HEK293 (cell line): ENCODE measurements at regions not wholly inside any gene's neighbourhood (a gene's known extent, or its start where the extent isn't known, plus 50 kb on each side); places are given as distances from the start of the nearest gene placed in this dataset.

Source experiments
- BCL11A ChIP-seq: fragments of 450-650 bp; formaldehyde crosslinking; IDR thresholded peaks from 2 replicates; pipeline ENCODE4 v1.5.1; 2016; ENCODE audit warnings: low read depth, missing biosample characterization, missing genetic modification characterization
- HOXA7 ChIP-seq: sonication (generic); formaldehyde crosslinking; IDR thresholded peaks from 2 replicates; pipeline ENCODE4 v1.8.1; 2022; ENCODE audit warnings: missing genetic modification reagents, borderline replicate concordance
- IKZF3 ChIP-seq: fragments of 450-650 bp; IDR thresholded peaks from 2 replicates; pipeline ENCODE4 v1.5.0; 2018; ENCODE audit warnings: missing biosample characterization, mild to moderate bottlenecking, missing genetic modification characterization, moderate library complexity
- KLF9 ChIP-seq: fragments of 450-650 bp; formaldehyde crosslinking; IDR thresholded peaks from 2 replicates; pipeline ENCODE4 v1.5.1; 2016; ENCODE audit warnings: missing biosample characterization, missing genetic modification characterization, low read depth
- MEIS1 ChIP-seq: sonication (generic); formaldehyde crosslinking; IDR thresholded peaks from 2 replicates; pipeline ENCODE4 v1.8.1; 2022; ENCODE audit warnings: missing genetic modification reagents, mild to moderate bottlenecking, borderline replicate concordance
- PBX3 ChIP-seq: sonication (generic); formaldehyde crosslinking; IDR thresholded peaks from 2 replicates; pipeline ENCODE4 v1.8.1; 2022; ENCODE audit warnings: mild to moderate bottlenecking, moderate library complexity, missing genetic modification reagents
- TRIM28 ChIP-seq: IDR thresholded peaks from 2 replicates; pipeline ENCODE4 v1.6.1; 2011; ENCODE audit warnings: low read length, control low read depth, borderline replicate concordance
- ZBTB1 ChIP-seq: fragments of 450-650 bp; formaldehyde crosslinking; IDR thresholded peaks from 2 replicates; pipeline ENCODE4 v1.5.1; 2016; ENCODE audit warnings: missing biosample characterization, missing genetic modification characterization
- ZFP69B ChIP-seq: fragments of 450-650 bp; formaldehyde crosslinking; IDR thresholded peaks from 2 replicates; pipeline ENCODE4 v1.5.1; 2016; ENCODE audit warnings: missing biosample characterization, missing genetic modification characterization
- ZNF138 ChIP-seq: fragments of 450-650 bp; formaldehyde crosslinking; IDR thresholded peaks from 2 replicates; pipeline ENCODE4 v1.5.1; 2016; ENCODE audit warnings: missing biosample characterization, missing genetic modification characterization, borderline replicate concordance
- ZNF140 ChIP-seq: fragments of 450-650 bp; formaldehyde crosslinking; IDR thresholded peaks from 2 replicates; pipeline ENCODE4 v1.5.1; 2016; ENCODE audit warnings: missing biosample characterization, missing genetic modification characterization
- ZNF16 ChIP-seq: fragments of 450-650 bp; formaldehyde crosslinking; IDR thresholded peaks from 2 replicates; pipeline ENCODE4 v1.5.1; 2016; ENCODE audit warnings: low read depth, missing biosample characterization, missing genetic modification characterization
- ZNF175 ChIP-seq: fragments of 450-650 bp; formaldehyde crosslinking; IDR thresholded peaks from 2 replicates; pipeline ENCODE4 v1.5.1; 2016; ENCODE audit warnings: missing biosample characterization, missing genetic modification characterization
- ZNF2 ChIP-seq: fragments of 450-650 bp; formaldehyde crosslinking; IDR thresholded peaks from 2 replicates; pipeline ENCODE4 v1.5.1; 2016; ENCODE audit warnings: missing biosample characterization, missing genetic modification characterization
- ZNF23 ChIP-seq: fragments of 450-650 bp; formaldehyde crosslinking; IDR thresholded peaks from 2 replicates; pipeline ENCODE4 v1.5.1; 2016; ENCODE audit warnings: missing biosample characterization, missing genetic modification characterization, borderline replicate concordance
- ZNF26 ChIP-seq: fragments of 450-650 bp; formaldehyde crosslinking; IDR thresholded peaks from 2 replicates; pipeline ENCODE4 v1.5.1; 2016; ENCODE audit warnings: missing biosample characterization, missing genetic modification characterization
- ZNF394 ChIP-seq: fragments of 450-650 bp; formaldehyde crosslinking; IDR thresholded peaks from 2 replicates; pipeline ENCODE4 v1.5.1; 2016; ENCODE audit warnings: missing biosample characterization, missing genetic modification characterization, mild to moderate bottlenecking, moderate library complexity, borderline replicate concordance
- ZNF514 ChIP-seq: fragments of 450-650 bp; formaldehyde crosslinking; IDR thresholded peaks from 2 replicates; pipeline ENCODE4 v1.5.1; 2016; ENCODE audit warnings: missing biosample characterization, missing genetic modification characterization
- ZNF521 ChIP-seq: fragments of 450-650 bp; formaldehyde crosslinking; IDR thresholded peaks from 2 replicates; pipeline ENCODE4 v1.5.1; 2017; ENCODE audit warnings: missing biosample characterization, mild to moderate bottlenecking, missing genetic modification characterization
- ZNF596 ChIP-seq: fragments of 450-650 bp; IDR thresholded peaks from 2 replicates; pipeline ENCODE4 v1.5.0; 2018; ENCODE audit warnings: missing biosample characterization, mild to moderate bottlenecking, missing genetic modification characterization, moderate library complexity
- ZNF610 ChIP-seq: fragments of 450-650 bp; formaldehyde crosslinking; IDR thresholded peaks from 2 replicates; pipeline ENCODE4 v1.5.1; 2016; ENCODE audit warnings: missing biosample characterization, missing genetic modification characterization, borderline replicate concordance
- ZNF624 ChIP-seq: fragments of 450-650 bp; formaldehyde crosslinking; IDR thresholded peaks from 2 replicates; pipeline ENCODE4 v1.5.1; 2017; ENCODE audit warnings: missing biosample characterization, missing genetic modification characterization
- ZNF677 ChIP-seq: fragments of 450-650 bp; IDR thresholded peaks from 2 replicates; pipeline ENCODE4 v1.5.0; 2018; ENCODE audit warnings: missing biosample characterization, mild to moderate bottlenecking, missing genetic modification characterization, moderate library complexity
- ZNF707 ChIP-seq: fragments of 450-650 bp; formaldehyde crosslinking; IDR thresholded peaks from 2 replicates; pipeline ENCODE4 v1.5.1; 2016; ENCODE audit warnings: missing biosample characterization, missing genetic modification characterization
- ZNF76 ChIP-seq: fragments of 450-650 bp; formaldehyde crosslinking; IDR thresholded peaks from 2 replicates; pipeline ENCODE4; 2016; ENCODE audit warnings: low read depth, missing biosample characterization, missing genetic modification characterization, borderline replicate concordance
- ZSCAN30 ChIP-seq: fragments of 450-650 bp; IDR thresholded peaks from 2 replicates; pipeline ENCODE4 v1.5.1; 2018; ENCODE audit warnings: missing biosample characterization, mild to moderate bottlenecking, missing genetic modification characterization, moderate library complexity
- ZSCAN4 ChIP-seq: fragments of 450-650 bp; formaldehyde crosslinking; IDR thresholded peaks from 2 replicates; pipeline ENCODE4 v1.5.1; 2017; ENCODE audit warnings: missing biosample characterization, missing genetic modification characterization
- TF ChIP-seq, protein P1 (sequence below): fragments of 450-650 bp; formaldehyde crosslinking; IDR thresholded peaks from 2 replicates; pipeline ENCODE4; 2016; ENCODE audit warnings: missing biosample characterization, missing genetic modification characterization
- TF ChIP-seq, protein P2 (sequence below): fragments of 450-650 bp; formaldehyde crosslinking; conservative IDR thresholded peaks from 2 replicates; pipeline ENCODE4 v1.5.1; 2016; ENCODE audit warnings: low read depth, missing biosample characterization, missing genetic modification characterization
- TF ChIP-seq, protein P3 (sequence below): fragments of 450-650 bp; formaldehyde crosslinking; IDR thresholded peaks from 2 replicates; pipeline ENCODE4 v1.5.1; 2016; ENCODE audit warnings: missing biosample characterization, missing genetic modification characterization

GRCh38 chr6:21753241-21754108 is 159.9 kb downstream of the SOX4 start (continued):
- TF ChIP-seq TRIM28: peak; percentile 89
- no peak for TF ChIP-seq ZNF707 (tag by site-specific recombination)
- TF ChIP-seq MEIS1 (CRISPR knock-in tag): no peak
- no peak for TF ChIP-seq ZNF610 (tag by site-specific recombination)
- no peak for TF ChIP-seq KLF9 (tag by site-specific recombination)
- no peak for TF ChIP-seq ZNF175 (tag by site-specific recombination)
- TF ChIP-seq ZNF521 (tag by site-specific recombination): no peak
- no peak for TF ChIP-seq ZBTB1 (tag by site-specific recombination)
- TF ChIP-seq ZSCAN4 (tag by site-specific recombination): no peak
- no peak for TF ChIP-seq ZNF16 (tag by site-specific recombination)
- TF ChIP-seq, protein P1, sequence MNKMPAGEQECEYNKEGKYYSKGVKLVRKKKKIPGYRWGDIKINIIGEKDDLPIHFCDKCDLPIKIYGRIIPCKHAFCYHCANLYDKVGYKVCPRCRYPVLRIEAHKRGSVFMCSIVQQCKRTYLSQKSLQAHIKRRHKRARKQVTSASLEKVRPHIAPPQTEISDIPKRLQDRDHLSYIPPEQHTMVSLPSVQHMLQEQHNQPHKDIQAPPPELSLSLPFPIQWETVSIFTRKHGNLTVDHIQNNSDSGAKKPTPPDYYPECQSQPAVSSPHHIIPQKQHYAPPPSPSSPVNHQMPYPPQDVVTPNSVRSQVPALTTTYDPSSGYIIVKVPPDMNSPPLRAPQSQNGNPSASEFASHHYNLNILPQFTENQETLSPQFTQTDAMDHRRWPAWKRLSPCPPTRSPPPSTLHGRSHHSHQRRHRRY: no peak
- no peak for TF ChIP-seq HOXA7 (CRISPR knock-in tag)
- TF ChIP-seq, protein P2, sequence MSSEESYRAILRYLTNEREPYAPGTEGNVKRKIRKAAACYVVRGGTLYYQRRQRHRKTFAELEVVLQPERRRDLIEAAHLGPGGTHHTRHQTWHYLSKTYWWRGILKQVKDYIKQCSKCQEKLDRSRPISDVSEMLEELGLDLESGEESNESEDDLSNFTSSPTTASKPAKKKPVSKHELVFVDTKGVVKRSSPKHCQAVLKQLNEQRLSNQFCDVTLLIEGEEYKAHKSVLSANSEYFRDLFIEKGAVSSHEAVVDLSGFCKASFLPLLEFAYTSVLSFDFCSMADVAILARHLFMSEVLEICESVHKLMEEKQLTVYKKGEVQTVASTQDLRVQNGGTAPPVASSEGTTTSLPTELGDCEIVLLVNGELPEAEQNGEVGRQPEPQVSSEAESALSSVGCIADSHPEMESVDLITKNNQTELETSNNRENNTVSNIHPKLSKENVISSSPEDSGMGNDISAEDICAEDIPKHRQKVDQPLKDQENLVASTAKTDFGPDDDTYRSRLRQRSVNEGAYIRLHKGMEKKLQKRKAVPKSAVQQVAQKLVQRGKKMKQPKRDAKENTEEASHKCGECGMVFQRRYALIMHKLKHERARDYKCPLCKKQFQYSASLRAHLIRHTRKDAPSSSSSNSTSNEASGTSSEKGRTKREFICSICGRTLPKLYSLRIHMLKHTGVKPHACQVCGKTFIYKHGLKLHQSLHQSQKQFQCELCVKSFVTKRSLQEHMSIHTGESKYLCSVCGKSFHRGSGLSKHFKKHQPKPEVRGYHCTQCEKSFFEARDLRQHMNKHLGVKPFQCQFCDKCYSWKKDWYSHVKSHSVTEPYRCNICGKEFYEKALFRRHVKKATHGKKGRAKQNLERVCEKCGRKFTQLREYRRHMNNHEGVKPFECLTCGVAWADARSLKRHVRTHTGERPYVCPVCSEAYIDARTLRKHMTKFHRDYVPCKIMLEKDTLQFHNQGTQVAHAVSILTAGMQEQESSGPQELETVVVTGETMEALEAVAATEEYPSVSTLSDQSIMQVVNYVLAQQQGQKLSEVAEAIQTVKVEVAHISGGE (tag by site-specific recombination): no peak
- peak; percentile 81 for TF ChIP-seq IKZF3 (tag by site-specific recombination)
- no peak for TF ChIP-seq ZNF76 (tag by site-specific recombination)
- peak; percentile 33; the same call in 1 of the 2 replicates for TF ChIP-seq ZFP69B
- TF ChIP-seq PBX3 (CRISPR knock-in tag): no peak
- no peak for TF ChIP-seq ZNF140 (tag by site-specific recombination)
- no peak for TF ChIP-seq ZNF677 (tag by site-specific recombination)
- TF ChIP-seq ZNF26 (tag by site-specific recombination): no peak
- 0 out of 2 replicates have a peak, but pooled peaks have one; percentile 20 for TF ChIP-seq ZNF2 (tag by site-specific recombination)
- TF ChIP-seq ZNF596 (tag by site-specific recombination): no peak
- TF ChIP-seq BCL11A: no peak
- no peak for TF ChIP-seq ZNF138 (tag by site-specific recombination)
- no peak for TF ChIP-seq ZNF23 (tag by site-specific recombination)
- no peak for TF ChIP-seq ZNF394 (tag by site-specific recombination)
- no peak for TF ChIP-seq ZNF514 (tag by site-specific recombination)
- TF ChIP-seq ZNF624 (tag by site-specific recombination): no peak
- no peak for TF ChIP-seq ZSCAN30 (tag by site-specific recombination)
- TF ChIP-seq, protein P3, sequence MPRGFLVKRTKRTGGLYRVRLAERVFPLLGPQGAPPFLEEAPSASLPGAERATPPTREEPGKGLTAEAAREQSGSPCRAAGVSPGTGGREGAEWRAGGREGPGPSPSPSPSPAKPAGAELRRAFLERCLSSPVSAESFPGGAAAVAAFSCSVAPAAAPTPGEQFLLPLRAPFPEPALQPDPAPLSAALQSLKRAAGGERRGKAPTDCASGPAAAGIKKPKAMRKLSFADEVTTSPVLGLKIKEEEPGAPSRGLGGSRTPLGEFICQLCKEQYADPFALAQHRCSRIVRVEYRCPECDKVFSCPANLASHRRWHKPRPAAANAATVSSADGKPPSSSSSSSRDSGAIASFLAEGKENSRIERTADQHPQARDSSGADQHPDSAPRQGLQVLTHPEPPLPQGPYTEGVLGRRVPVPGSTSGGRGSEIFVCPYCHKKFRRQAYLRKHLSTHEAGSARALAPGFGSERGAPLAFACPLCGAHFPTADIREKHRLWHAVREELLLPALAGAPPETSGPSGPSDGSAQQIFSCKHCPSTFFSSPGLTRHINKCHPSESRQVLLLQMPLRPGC (tag by site-specific recombination): peak; percentile 79
